ENCODE measurements at regions not wholly inside any gene's neighbourhood (a gene's known extent, or its start where the extent isn't known, plus 50 kb on each side); places are given as distances from the start of the nearest gene placed in this dataset.
"Not testable (repeated sequence)": the region's sequence is repeated elsewhere in the genome, so short reads cannot be mapped to it uniquely, and the experiment has no call there.

DNA sequence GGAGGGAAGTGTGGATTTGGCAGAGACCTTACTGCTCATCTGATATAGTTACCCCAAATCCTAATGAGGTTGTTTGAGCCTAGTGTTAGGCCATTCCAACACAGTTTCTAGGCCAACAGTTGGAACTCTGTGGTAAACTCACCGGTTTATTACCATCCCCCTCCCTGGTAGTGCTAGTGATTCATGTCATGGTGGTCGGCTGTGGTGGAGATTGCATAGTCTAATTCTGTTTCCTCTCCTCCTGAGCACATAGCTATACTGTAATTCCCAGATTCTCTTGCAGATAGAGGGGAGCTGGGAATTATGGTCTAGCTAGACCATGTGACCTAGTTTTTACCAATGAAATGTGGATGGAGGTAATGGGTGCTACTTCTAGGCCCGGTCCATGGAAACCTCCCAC is 123.7 kb upstream of the KIF26B start:
- no peak for DNase-seq (ENCODE audit: low read depth in 2 of 2)

DNA sequence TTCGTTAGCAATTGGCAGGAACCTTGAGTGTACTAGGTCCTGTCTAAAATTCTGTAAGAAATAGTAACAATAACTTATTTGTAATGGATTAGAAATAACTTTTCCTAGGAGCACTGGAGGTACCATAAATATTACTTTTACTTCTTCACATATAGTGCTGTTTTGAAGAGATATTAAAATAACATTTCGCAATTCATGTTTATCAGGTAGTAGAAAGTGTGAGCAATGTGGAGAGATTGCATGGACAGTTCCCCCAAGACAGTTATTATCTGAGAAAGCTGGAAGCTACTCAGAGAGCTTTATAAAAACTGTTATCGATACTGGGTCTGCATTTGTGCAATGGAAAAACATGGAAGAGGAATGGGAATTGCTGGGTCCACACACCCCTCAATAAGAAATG is 128.5 kb upstream of the KIF26B start:
- DNase-seq (ENCODE audit: low read depth in 2 of 2): no peak

DNA sequence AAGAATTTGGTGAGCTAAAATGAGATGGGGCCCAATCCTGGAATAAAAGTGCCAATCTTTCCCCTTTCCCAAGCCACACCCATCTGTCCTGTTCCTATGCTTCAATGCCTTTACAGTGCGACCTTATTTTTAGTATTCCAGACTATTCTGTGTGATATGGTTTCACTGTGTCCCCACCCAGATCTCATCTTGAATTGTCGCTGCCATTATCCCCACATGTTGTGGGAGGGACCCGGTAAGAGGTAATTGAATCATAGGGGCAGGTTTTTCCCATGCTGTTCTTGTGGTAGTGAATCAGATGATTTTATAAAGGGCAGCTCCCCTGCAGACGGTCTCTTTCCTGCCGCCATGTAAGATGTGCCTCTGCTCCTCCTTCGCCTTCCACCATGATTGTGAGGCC is 129.3 kb upstream of the KIF26B start:
- no peak for DNase-seq (ENCODE audit: low read depth in 2 of 2)

DNA sequence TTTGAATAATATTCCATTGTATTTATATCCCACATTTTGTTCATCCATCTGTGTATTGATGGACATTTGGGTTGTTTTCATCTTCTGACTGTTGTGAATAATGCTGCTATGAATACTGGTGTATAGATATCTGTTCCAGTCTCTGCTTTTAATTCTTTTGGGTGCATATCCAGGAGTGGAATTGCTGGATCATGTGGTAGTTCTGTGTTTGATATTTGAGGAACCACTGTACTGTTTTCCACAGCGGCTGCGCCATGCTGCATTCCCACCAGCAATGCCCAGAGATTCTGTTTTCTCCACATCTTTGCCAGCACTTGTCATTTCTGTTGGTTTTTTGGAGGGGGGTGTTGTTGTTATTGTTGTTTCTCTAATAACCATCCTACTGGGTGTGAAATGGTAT is 131.6 kb upstream of the KIF26B start:
- DNase-seq (ENCODE audit: low read depth in 2 of 2): no peak

DNA sequence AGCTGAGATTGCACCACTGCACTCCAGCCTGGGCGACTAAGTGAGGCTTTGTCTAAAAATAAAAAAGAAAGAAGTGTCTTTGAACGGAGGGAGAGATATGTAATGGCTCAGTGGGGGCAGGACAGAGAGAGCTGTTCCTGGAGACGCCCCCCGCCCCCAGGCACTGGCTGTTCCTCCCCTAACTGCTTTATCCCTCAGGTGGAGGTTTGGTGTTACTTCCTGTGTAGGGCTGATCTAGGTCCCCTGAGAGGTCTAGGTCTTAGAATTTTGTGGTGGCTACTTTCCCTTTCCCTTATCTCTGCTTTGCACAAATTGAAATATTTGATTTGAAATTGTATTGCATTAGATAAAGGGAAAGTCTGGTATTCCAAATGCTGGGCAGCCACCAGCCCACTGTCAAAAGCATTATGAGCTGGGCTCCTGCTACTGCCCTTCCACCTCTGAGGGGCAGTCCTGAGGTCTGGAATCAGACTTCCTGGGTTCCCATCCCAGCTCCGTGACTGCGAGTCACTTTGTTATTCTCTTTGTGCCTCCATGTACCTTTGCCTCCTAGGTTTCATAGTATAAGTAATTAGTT is 134.8 kb upstream of the KIF26B start:
- no peak for DNase-seq (ENCODE audit: low read depth in 2 of 2)

GRCh38 chr1:245016700-245017099 is 138.1 kb upstream of the KIF26B start:
- DNase-seq (ENCODE audit: low read depth in 2 of 2): no peak

GRCh38 chr1:245015031-245015430 is 139.8 kb upstream of the KIF26B start:
- no peak for DNase-seq (ENCODE audit: low read depth in 2 of 2)

- DNase-seq (ENCODE audit: low read depth in 2 of 2): no peak
These were observed 140.3 kb upstream of the KIF26B start for GRCh38 chr1:245014247-245015029.

GRCh38 chr1:245010018-245010614 is 144.7 kb upstream of the KIF26B start:
- no peak for DNase-seq (ENCODE audit: low read depth in 2 of 2)

DNA sequence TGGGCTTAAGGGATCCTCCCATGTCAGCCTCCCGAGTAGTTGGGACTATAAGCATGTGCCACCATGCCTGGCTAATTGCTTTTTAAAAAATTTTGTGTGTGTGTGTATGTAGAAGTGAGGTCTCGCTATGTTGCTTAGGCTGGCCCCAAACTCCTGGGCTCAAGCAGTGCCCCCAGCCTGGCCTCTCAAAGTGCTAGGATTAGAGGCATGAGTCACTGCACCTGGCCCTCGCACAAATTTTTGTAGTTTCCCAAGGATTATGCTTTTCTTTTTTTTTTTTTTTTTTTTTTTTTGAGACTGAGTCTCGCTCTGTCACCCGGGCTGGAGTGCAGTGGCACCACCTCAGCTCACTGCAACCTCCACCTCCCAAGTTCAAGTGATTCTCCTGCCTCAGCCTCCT is 144.4 kb upstream of the HNRNPU start:
- DNase-seq (ENCODE audit: low read depth in 2 of 2): no peak

GRCh38 chr1:245007852-245008251 is 143.5 kb upstream of the HNRNPU start:
- DNase-seq (ENCODE audit: low read depth in 2 of 2): no peak

DNA sequence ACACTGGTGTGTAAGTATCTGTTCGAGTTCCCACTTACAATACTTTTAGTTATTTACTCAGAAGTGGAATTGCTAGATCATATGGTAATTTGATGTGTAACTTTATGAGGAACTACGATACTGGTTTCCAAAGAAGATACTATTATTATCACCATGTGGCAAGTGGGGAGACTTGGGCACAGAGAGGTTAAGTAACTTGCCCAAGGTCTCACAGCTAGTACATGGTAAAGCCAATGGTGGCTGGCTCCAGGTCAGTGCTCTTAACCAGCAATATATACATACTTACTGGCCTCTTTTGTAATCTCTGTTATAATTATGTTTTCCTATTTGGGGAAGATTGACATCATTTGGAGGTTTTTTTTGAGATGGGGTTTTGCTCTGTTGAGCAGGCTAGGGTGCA is 138.9 kb upstream of the HNRNPU start:
- DNase-seq (ENCODE audit: low read depth in 2 of 2): no peak

DNA sequence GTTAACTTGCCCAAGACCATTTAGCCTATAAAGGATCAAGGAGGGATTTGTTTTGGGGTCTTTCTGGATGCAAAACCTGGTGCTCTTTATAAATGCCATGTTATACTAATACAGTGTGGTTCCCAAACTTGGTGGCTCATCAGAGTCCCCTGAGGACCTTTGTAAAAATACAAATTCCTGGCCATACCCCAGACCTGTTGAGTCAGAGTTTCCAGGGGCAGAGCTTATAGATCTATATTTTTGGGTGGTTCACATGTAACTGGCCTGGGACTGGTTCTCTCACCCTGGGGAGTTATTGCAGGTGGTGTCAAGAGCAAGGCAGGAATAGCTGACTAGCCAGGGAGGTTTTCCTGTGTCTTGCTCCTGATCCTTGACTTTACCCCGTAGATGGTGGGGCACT is 136.9 kb upstream of the HNRNPU start:
- DNase-seq (ENCODE audit: low read depth in 2 of 2): no peak

DNA sequence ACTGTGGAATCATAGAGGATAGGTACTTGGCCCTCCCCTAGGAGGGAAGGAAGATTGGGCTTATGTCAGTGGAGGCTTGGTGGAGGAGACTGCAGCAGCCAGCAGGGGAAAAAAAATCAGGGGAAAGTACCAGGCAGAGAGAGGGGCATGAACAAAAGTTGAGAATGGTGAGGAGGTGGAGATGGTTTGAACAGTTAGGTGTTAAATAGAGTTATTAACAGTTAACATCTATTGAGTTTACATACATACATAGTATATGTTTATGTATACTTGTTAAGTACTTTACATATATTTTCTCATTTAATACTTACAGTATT is 136.5 kb upstream of the HNRNPU start:
- DNase-seq (ENCODE audit: low read depth in 2 of 2): no peak

- DNase-seq (ENCODE audit: low read depth in 2 of 2): not testable (repeated sequence)
These were observed 135.3 kb upstream of the HNRNPU start for GRCh38 chr1:244999644-245000043.

- no peak for DNase-seq (ENCODE audit: low read depth in 2 of 2)
These were observed 134.5 kb upstream of the HNRNPU start for GRCh38 chr1:244998717-244999346.

- DNase-seq (ENCODE audit: low read depth in 2 of 2): no peak
These were observed 131.5 kb upstream of the HNRNPU start for GRCh38 chr1:244995602-244996400.

GRCh38 chr1:244992833-244993232 is 128.5 kb upstream of the HNRNPU start:
- no peak for DNase-seq (ENCODE audit: low read depth in 2 of 2)

DNA sequence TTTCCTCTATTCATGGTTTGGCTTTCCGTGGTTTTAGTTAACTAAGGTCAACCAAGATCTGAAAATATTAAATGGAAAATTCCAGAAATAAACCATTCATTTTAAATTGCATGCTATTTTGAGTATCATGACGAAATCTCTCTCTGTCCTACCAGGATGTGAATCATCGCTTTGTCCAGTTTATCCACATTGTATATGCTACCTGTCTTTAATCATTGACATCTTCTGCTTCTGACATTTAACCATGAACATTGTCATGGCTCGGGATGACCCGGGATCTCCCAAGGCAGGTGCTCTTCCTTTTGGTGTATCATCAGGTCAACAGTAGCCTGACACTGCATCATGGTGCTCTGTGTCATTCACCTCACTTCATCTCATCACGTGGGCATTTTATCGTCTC is 125.5 kb upstream of the HNRNPU start:
- DNase-seq (ENCODE audit: low read depth in 2 of 2): no peak

DNA sequence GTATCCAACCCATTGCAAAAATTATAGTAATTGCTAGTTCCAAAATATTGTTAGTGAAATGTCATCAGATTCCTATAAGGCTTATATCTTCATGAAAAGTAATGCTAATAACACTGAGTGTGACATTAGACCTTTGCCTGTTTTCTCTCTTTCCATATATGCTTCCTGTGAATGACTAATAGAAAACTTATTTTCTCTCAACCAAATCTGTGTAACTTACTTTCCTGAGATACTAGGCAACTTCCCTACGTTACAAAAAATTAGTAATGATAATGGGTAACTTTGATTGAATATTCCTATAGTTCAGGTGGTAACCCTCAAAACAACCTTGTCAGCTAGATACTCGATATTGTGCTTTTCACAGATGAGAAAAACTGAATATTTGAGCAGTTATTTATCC is 124.2 kb upstream of the HNRNPU start:
- no peak for DNase-seq (ENCODE audit: low read depth in 2 of 2)

DNA sequence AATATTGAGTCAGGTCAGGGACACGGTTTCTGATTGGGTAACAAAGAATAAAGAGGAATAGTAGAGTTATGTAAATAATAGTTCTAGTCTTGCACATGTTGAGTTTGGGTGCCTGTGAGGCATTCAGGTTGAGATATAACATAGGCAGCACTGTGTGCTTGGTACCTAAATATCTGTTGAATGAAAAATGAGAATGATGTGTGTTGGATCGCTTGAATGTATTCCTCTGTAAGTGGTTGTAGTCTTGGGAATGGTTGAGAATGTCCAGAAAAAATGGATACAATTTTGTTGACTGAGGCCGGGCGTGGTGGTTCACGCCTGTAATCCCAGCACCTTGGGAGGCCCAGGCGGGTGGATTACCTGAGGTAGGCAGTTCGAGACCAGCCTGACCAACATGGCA is 116.3 kb upstream of the HNRNPU start:
- no peak for DNase-seq (ENCODE audit: low read depth in 2 of 2)

DNA sequence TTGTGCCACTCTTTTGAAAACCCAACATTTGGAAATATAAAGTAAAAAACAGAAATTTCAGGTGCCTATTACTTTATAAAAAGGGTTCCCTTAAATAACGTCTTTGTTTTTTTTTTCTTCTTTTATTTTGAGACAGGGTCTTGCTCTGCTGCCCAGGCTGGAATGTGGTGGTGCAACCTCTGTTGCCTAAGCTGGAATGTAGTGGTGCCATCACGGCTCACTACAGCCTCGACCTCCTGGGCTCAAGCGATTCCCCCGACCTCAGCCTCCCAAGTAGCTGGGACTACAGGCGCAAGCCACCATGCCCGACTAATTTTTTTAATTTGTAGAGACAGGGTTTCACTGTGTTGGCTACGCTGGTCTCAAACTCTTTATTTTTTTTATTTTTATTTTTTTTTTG is 110.2 kb upstream of the HNRNPU start:
- no peak for DNase-seq (ENCODE audit: low read depth in 2 of 2)
